ENCODE measurements at regions not wholly inside any gene's neighbourhood (a gene's known extent, or its start where the extent isn't known, plus 50 kb on each side); places are given as distances from the start of the nearest gene placed in this dataset.
A peak's percentile ranks its signal among the peaks of the same experiment; 100 is the strongest.

DNA sequence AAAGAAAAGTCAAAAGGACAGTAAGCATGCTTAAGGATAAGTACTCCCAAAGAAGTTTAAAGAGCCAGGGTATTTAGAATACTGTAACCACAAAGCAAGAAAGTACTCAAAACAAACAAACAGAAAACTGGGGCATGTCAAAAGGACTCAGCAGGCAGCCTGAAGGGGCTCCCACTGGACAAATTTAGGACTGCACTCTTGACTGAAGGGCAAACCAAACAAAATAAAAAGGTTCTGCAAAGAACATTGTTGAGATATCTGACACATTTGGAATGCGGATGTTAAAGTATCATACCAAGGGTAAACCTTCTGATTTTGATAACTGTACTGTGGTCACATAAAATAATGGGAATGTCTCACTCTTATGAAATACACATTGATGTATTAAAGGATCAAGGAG is 157.4 kb downstream of the TNFSF13B start:
- Histone ChIP-seq H3K27ac (no peak overlapping the region), H4K20me1 (ENCODE audit: low read depth) (no peaks in the 10 kb centered on the region), H3K27me3 (no peaks in the 10 kb centered on the region), H3K36me3 (no peaks in the 10 kb centered on the region), H3K79me2 (ENCODE audit: low read depth) (no peaks in the 10 kb centered on the region), H2AFZ (replicated peaks) (no peak overlapping the region), H3K4me2 (no peak overlapping the region), H3F3A (ENCODE audit: low read depth) (no peaks in the 10 kb centered on the region), H3K9me3 (ENCODE audit: low read depth) (no peaks in the 10 kb centered on the region), H3K9ac (no peak overlapping the region), H3K4me3 (no peak overlapping the region), H3K4me1 (no peaks in the 10 kb centered on the region)
- no peak for DNase-seq (ENCODE audit: low spot score)
- H3K4me1 Mint-ChIP-seq = no peaks in the 10 kb centered on the region
- no peaks in the 10 kb centered on the region for H3K36me3 Mint-ChIP-seq
- peaks cover 2% of the 10 kb centered on the region for H3K27me3 Mint-ChIP-seq (ENCODE audit: insufficient read depth, low read depth)
- no peaks in the 10 kb centered on the region for H3K9me3 Mint-ChIP-seq
- TF ChIP-seq EZH2phosphoT487 (IDR thresholded peaks at IDR 0.05) = no peak
- TF ChIP-seq, protein P1, sequence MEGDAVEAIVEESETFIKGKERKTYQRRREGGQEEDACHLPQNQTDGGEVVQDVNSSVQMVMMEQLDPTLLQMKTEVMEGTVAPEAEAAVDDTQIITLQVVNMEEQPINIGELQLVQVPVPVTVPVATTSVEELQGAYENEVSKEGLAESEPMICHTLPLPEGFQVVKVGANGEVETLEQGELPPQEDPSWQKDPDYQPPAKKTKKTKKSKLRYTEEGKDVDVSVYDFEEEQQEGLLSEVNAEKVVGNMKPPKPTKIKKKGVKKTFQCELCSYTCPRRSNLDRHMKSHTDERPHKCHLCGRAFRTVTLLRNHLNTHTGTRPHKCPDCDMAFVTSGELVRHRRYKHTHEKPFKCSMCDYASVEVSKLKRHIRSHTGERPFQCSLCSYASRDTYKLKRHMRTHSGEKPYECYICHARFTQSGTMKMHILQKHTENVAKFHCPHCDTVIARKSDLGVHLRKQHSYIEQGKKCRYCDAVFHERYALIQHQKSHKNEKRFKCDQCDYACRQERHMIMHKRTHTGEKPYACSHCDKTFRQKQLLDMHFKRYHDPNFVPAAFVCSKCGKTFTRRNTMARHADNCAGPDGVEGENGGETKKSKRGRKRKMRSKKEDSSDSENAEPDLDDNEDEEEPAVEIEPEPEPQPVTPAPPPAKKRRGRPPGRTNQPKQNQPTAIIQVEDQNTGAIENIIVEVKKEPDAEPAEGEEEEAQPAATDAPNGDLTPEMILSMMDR (IDR thresholded peaks at IDR 0.05) = peak; percentile 6
- H3K4me3 Mint-ChIP-seq = no peak overlapping the region
- no peak overlapping the region for H3K27ac Mint-ChIP-seq

DNA sequence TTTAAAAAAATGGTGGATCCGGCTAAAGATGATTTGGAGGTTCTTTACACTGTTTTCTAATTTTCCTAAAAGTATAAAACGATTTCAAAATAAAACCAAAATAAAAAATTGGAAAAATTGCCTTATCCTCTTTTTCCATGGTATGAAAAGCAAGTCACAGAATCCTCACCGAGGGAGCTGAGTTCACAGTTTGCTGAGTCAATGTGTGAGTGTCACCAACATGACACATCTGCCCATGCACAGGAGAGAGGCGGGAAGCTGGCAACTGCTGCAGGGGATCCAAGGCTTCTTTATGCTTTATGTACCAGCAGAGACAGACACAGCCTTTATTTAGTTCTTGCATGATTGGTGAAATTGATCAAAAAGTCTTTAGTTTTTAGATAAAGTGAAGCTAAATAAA is 157.8 kb downstream of the TNFSF13B start:
- Histone ChIP-seq H3K36me3 (no peaks in the 10 kb centered on the region), H3K27ac (no peak overlapping the region), H3K9ac (no peak overlapping the region), H3K4me2 (no peak overlapping the region), H3K27me3 (no peaks in the 10 kb centered on the region), H3K9me3 (ENCODE audit: low read depth) (no peaks in the 10 kb centered on the region), H3K4me1 (no peaks in the 10 kb centered on the region), H4K20me1 (ENCODE audit: low read depth) (no peaks in the 10 kb centered on the region), H2AFZ (replicated peaks) (no peak overlapping the region), H3F3A (ENCODE audit: low read depth) (no peaks in the 10 kb centered on the region), H3K4me3 (no peak overlapping the region), H3K79me2 (ENCODE audit: low read depth) (no peaks in the 10 kb centered on the region)
- no peaks in the 10 kb centered on the region for H3K4me1 Mint-ChIP-seq
- H3K36me3 Mint-ChIP-seq = no peaks in the 10 kb centered on the region
- TF ChIP-seq, protein P1 (IDR thresholded peaks at IDR 0.05) = no peak
- TF ChIP-seq EZH2 (IDR thresholded peaks at IDR 0.05) = no peak
- no peak for TF ChIP-seq EZH2phosphoT487 (IDR thresholded peaks at IDR 0.05)
- no peak overlapping the region for H3K27ac Mint-ChIP-seq
- peaks cover 2% of the 10 kb centered on the region for H3K9me3 Mint-ChIP-seq
- H3K27me3 Mint-ChIP-seq (ENCODE audit: insufficient read depth, low read depth) = peaks cover 2% of the 10 kb centered on the region
- no peak for DNase-seq (ENCODE audit: low spot score)
- H3K4me3 Mint-ChIP-seq = no peak overlapping the region

DNA sequence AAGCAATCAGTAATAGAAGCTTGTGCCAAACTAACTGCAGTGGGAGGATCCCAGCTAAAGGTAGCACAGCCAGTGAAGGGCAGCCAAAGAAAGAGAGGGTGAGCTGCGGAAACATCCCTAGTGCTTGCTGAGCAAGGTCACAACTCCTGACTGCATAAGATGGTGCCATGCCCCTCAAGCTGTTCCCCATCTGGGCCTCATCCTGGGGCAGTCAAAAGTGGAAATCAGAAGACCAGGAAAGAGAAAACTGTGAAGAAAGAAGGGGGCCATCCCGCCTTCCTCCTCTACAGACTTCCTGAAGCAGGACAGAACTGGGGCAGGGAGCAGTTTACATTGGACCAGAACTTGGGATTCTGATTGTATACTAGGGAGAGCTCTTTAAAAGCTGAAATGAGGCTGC is 159.2 kb downstream of the TNFSF13B start:
- TF ChIP-seq, protein P1 (IDR thresholded peaks at IDR 0.05) = no peak
- TF ChIP-seq EZH2 (IDR thresholded peaks at IDR 0.05) (no peak), EZH2phosphoT487 (IDR thresholded peaks at IDR 0.05) (no peak)
- no peak overlapping the region for H3K27ac ChIP-seq
- H3F3A ChIP-seq (ENCODE audit: low read depth) = no peaks in the 10 kb centered on the region
- no peak overlapping the region for H3K4me3 ChIP-seq
- H3K4me1 ChIP-seq = no peaks in the 10 kb centered on the region
- peaks cover 2% of the 10 kb centered on the region for H3K9me3 Mint-ChIP-seq
- no peaks in the 10 kb centered on the region for H3K36me3 ChIP-seq
- DNase-seq (ENCODE audit: low spot score) = no peak
- H3K9me3 ChIP-seq (ENCODE audit: low read depth) = no peaks in the 10 kb centered on the region
- H3K4me1 Mint-ChIP-seq = no peaks in the 10 kb centered on the region
- no peak overlapping the region for H2AFZ ChIP-seq (replicated peaks)
- H3K27ac Mint-ChIP-seq = no peak overlapping the region
- H3K4me2 ChIP-seq = no peak overlapping the region
- H3K4me3 Mint-ChIP-seq = no peak overlapping the region
- no peak overlapping the region for H3K9ac ChIP-seq
- H4K20me1 ChIP-seq (ENCODE audit: low read depth) = no peaks in the 10 kb centered on the region
- H3K36me3 Mint-ChIP-seq = no peaks in the 10 kb centered on the region
- H3K79me2 ChIP-seq (ENCODE audit: low read depth) = no peaks in the 10 kb centered on the region
- H3K27me3 ChIP-seq = no peaks in the 10 kb centered on the region
- H3K27me3 Mint-ChIP-seq (ENCODE audit: insufficient read depth, low read depth) = peaks cover 2% of the 10 kb centered on the region

Measured in neural progenitor cell (in vitro differentiated cells).